ENCODE measurements at regions not wholly inside any gene's neighbourhood (a gene's known extent, or its start where the extent isn't known, plus 50 kb on each side); places are given as distances from the start of the nearest gene placed in this dataset.

GRCh38 chr2:153196378-153197058 lies 282.0 kb downstream of the RPRM start:
- DNase-seq (ENCODE audit: low spot score): no peak

DNA sequence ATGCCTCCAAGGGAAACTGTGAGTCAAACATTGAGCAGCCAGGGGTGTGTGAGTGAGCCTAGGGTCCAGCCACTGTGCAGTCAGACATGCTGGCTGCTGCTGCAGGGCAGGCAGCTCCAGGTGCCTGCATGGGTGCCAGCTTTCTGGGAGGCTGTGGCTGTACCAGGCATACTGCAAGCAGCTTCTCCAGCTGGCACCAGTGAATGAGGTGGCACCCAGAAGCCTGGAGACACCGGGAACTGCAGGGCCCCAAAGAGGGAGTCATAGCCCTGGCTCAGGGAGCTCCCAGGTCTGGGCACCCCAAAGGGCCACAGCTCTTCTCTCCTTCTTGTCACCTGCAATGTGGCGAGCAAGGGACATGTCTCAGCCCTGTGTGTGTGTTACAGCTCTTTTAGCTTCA lies 283.2 kb downstream of the RPRM start:
- no peak for DNase-seq (ENCODE audit: low spot score)

DNA sequence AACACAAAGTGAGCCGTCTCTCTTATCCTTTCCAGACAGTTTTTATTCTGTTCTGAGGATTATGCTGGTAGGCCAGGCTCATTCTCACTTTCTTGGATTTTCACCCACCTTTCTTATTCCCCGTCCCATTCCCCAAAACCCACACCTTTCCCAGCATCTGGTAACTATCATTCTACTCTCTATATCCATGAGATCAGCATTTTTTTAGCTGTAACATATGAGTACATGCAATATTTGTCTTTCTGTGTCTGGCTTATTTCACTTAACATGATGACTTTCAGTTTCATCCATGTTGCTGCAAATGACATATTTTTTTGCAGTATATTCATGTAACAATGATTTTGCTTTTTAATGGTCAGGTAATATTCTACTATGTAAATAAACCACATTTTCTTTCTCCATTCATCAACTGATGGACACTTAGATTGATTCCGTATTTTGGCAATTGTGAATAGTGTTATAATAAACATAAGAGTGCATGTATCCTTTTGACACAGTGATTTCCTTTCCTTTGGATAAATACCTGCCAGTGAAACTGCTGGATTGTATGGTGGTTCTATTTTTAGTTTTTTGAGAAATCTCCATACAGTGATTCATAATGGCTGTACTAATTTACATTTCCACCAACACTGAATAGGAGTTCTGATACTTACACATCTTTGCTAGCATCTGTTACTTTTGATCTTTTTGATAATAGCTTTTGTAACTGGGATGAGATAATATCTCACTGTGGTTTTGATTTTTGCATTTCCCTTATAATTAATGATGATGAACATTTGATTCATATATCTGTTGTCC lies 289.3 kb downstream of the RPRM start:
- DNase-seq (ENCODE audit: low spot score): no peak

DNA sequence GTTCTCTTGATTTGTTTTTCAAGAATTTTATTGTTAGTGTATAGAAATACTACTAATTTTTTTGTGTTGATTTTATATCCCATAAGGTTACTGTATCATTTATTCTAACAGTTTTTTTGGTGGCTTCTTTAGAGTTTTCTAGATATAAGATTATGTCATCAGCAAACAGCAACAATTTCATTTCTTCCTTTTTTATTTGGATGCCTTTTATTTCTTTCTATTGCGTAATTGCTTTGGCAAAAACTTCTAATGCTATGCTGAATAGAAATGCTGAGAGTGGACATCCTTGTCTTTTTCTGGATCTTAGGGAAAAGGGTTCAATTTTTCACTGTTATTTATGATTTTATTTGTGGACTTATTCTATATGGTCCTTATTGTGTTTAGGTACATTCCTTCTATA lies 298.8 kb downstream of the RPRM start:
- no peak for DNase-seq (ENCODE audit: low spot score)

DNA sequence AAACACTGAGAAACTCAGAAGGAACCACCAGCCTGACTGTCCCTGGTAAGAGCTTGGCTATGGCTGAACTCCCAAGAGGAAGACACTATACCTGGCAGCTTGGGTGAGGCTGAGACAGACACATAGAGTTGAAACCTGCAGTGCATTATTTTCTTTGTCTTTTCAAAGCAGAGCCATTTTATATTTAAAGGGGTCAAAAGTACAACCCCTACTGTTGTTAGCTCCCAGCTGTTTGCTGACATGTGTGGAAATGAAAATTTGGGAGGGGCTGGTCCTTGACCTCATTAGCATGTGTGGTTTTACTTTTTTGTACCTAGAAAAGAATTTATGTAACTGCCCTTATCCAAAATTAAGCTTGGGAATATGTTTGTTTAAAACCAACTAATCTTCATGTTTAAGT lies 309.0 kb downstream of the RPRM start:
- DNase-seq (ENCODE audit: low spot score): no peak

DNA sequence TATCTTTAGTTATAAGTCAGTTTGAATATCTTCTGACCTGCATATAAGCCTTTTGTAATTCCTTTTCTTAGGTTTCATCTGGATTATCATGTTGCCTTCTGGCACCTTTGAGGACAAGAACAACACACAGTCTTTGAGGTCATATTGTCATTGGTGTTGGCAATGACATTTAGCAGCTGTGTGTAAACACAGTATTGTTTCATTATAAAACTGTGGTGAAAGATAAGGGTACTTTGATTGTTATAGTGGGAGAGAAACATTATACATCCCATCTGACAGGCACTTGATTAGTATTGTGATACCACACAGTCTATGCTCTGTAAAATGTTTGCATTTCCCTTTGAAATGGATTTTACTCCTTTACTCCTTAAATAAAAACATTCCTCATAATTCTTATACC lies 313.5 kb downstream of the RPRM start:
- DNase-seq (ENCODE audit: low spot score): no peak

DNA sequence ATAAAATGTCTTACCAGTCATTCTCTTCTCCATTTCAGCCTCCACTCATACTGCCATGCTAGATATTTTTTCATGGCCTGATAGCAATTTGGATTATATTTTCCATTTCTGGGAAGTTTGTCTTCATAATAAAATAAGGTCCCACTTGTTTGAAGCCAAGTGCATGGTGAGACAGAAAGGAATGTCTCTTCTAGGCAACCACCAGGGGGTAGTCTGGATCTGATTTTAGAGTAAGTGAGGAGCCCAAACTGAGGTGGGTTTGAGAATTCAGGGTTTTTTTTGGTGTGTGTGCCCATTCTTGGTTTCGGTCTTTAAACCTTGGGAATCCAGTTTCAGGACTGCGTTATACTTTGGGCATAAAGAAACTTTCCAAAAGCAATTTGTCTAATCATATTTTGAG lies 315.5 kb downstream of the RPRM start:
- peak; percentile 57 for DNase-seq (ENCODE audit: low spot score)

DNA sequence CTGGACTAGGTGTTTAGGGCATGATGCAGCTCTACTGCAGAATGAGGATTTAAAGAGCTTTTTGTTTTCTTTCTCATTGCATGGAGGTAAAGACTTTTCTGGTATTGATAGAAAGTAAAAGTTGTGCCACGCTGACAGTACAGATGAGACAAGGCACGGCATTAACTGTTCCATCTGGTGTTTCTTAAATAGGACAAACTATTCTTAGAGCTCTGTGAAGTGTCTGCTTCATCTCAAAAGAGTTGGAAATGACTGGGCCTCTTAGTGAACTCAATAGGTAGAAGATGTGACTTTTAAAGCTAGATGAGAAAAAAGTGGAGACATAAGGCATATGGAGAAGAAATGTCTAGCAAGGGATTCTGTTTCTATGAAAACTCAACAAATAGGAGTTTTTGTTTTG lies 321.8 kb downstream of the RPRM start:
- DNase-seq (ENCODE audit: low spot score): no peak

DNA sequence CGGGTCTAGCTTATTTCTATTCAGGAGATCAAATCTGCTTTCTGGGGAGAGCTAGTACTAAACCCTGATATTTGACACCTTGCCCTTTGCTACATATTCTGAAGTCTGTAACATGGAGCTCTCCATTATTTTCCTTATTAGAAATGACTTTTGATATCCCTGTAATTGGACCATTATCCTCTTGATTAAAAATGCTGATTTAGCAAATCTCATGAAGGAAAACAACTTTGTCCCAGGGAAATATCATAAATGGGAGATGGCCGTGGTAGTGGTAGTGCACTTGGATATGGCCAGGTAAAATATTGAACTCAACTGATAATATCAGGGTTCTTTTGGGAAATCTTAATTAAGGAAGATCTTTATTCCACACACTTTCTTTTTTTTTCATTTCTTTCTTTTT lies 326.5 kb downstream of the RPRM start:
- no peak for DNase-seq (ENCODE audit: low spot score)

- no peak for DNase-seq (ENCODE audit: low spot score)
These were observed 333.0 kb downstream of the RPRM start for GRCh38 chr2:153145470-153145978.

- no peak for DNase-seq (ENCODE audit: low spot score)
These were observed 335.0 kb downstream of the RPRM start for GRCh38 chr2:153143540-153143939.

DNA sequence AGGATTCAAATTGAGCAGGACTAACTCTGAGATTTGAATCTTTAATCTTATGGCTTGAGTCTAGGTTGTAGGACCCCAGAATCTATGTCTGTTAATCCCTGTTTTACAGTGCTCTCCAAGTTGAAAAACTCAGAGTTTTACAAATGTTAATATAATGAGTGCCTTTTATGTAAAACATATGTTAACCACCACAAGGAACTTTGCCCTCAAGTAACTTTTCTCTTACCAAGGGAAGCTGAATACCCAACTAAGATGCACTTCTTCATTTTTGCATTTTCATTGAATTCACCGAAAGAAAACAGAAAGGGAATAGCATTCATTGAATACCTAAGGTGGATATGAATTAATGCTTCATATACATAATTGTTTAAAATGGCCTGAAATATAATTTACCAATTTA lies 338.1 kb downstream of the RPRM start:
- DNase-seq (ENCODE audit: low spot score): no peak

GRCh38 chr2:153138651-153139375 lies 339.7 kb downstream of the RPRM start:
- no peak for DNase-seq (ENCODE audit: low spot score)

- DNase-seq (ENCODE audit: low spot score): no peak
These were observed 342.3 kb downstream of the RPRM start for GRCh38 chr2:153136216-153136615.

GRCh38 chr2:153134725-153135124 lies 343.8 kb downstream of the RPRM start:
- no peak for DNase-seq (ENCODE audit: low spot score)

DNA sequence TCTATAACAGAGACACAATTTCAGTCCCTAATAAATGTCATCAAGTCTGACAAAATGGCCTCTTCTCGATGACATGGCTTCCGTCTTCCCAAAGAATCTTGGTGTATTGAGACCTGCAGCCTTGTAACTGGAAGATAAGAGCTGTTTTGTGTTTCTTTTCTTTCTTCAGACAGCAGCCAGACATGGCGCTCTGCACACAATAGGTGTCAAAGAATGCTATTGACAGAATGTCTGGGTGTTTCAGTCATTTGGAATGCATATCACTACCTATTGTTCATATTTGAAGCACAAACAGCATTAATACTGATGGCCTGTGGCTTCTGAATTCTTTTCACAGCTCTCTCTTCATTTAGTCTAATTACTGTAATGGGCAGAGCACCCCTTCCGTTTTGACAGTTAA lies 344.8 kb downstream of the RPRM start:
- DNase-seq (ENCODE audit: low spot score): no peak

- no peak for DNase-seq (ENCODE audit: low spot score)
These were observed 346.1 kb downstream of the RPRM start for GRCh38 chr2:153132418-153132817.

DNA sequence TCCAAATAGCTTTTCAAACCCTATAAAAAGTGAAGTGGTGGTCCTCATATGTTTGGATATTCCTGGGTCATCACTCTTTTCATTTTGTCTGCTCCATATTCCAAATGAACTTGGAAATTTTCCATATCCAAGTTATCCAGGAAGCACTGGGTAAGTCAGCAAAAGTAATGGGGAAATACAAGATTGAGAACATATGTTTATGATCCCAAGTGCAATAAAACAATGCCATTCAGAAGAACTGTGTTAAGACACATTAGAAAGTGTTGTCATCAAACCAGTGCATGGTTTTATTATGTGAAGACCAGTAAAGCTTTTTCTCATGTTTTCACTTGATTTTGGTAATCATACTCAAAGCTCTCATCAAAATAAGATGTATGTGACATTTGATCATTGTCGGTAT lies 363.4 kb downstream of the RPRM start:
- no peak for DNase-seq (ENCODE audit: low spot score)

DNA sequence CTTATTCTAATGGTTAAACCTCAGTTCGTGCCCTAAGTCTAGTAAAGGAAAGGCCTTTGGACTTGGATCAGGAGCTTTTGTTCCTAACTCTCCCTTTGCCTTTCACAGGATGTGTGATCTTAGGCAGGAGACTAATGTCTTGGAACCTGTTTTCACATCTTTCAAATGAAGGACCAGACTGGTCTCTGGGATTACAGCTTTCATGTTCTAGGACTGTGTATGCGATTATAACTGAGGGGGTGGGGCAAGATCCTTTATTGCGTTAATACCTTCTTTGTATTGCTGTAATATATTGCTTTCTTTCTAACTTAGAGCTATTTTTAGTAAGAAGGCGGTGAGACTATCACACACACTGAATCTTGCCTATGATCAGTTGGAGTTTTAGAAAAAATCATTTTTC lies 368.1 kb downstream of the RPRM start:
- DNase-seq (ENCODE audit: low spot score): no peak

GRCh38 chr2:153109793-153110192 lies 368.8 kb downstream of the RPRM start:
- DNase-seq (ENCODE audit: low spot score): no peak

DNA sequence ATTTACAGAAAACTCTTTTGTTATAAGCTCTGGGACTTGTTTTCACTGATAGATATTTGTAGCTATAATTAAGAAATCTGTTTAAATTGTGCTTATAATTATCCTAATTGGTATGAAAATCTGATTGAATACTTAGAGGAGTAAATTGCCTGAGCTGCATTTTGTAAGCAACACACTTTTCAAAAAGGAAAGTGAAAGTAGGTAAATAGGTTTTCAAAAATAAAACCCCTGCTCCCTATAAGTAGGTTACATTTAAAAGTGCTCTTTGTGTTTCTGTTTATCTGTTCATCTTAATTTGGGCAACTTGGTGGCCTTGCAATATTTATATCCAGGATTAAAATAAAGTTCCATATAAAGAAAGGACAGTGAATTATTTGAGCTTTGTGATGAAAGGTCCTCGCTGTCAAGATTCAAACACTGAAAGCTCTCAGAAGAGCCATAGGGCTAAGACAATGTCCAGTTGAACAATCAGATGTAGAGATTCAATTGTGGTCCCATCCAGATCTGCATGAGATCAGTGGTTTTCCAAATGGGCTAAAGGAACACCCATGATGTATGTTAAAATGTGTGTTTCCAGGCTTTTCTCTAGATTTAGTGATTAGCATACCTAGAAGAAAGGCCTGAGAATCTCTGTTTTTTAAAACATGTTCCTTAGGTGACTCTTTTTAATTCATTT lies 371.6 kb downstream of the RPRM start:
- DNase-seq (ENCODE audit: low spot score): no peak

DNA sequence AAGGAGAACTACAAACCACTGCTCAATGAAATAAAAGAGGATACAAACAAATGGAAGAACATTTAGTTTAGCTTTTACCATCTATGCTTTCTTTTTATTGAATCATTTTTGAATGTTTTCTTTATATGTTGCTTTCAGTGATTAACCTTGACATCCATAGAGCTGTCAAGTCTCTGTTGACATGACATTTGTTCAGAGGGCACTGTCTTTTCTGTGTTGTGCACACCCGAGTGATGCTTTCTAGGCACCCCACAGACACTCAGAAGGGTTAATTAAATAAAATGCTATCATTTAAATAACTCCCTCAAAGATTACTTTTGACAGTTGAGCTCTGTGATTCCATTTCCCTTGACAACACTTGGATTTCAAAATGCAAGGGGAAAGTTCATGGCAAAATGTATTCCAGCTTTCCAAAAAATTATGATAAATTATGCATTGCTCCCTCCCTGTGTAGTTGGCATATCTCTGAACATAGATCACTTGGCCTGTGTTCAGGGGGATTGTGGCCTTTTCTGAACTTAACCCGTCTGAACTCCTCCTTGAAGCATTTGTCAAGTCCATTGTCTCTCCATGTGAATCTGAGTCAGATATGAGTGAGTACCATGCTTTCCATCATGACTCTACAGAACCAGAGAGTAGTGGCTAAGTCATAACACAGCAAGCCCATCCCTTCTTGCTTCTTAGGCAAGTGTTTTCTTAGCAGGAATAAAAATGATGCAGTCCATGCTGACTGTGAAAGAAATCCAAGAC lies 372.6 kb downstream of the RPRM start:
- no peak for DNase-seq (ENCODE audit: low spot score)
